ENCODE measurements at regions not wholly inside any gene's neighbourhood (a gene's known extent, or its start where the extent isn't known, plus 50 kb on each side); places are given as distances from the start of the nearest gene placed in this dataset.

DNA sequence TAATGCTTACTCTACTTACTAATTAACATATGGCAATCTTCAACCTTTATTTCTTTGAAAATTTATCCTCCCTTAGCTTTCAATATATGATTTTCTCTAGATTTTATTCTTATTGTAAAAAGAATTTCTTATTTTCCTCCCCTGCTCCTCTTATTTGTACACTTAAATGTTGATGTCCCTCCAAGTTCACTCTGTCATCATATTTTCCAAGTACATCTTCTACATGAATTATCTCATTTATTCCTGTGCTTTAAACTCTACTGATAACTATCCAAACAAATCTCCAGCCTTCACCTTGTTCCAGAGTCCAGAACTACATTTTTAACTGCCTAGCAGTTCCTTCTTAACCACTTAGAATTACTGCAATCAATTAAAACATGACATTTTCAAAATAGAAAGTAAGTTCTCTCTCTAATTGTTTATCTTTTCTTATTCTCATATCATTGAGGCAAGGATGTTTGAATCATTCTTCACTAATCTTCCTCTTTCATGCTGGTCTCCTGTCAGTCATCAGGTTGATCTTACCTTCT lies 261.6 kb upstream of the FAR2 start:
- no peak for DNase-seq

DNA sequence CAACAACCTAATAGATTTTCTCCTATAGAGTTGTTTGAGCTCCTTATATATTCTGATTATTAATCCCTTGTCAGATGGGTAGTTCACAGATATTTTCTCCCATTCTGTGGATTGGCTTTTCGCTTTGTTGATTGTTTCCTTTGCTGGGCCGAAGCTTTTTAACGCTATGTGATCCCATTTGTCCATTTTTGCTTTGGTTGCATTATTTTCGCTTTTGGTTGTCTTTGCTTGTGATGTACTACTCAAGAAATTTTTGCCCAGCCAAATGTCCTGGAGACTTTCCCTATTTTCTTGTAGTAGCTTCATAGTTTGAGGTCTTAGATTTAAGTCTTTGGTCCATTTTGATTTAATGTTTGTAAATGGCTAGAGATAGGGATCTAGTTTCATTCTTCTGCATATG lies 258.4 kb upstream of the FAR2 start:
- DNase-seq: no peak

DNA sequence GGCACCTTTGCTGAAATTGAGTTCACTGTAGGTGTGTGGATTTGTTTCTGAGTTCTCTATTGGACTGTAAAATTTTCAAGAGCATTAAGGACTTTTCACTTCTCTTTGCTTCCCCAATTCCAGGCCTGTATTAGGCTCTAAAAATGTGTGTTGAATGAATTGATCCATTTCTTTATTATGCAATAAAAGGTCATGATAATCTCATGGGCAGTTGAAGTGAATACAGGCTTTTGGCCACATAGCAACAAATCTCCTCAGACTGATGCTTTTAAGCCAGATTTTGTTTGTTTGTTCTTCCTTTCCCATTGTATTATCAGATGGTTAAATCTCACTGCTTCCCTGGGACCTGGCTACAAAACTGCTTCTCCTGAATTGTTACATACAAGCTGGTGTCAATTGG lies 258.0 kb upstream of the FAR2 start:
- DNase-seq: no peak

DNA sequence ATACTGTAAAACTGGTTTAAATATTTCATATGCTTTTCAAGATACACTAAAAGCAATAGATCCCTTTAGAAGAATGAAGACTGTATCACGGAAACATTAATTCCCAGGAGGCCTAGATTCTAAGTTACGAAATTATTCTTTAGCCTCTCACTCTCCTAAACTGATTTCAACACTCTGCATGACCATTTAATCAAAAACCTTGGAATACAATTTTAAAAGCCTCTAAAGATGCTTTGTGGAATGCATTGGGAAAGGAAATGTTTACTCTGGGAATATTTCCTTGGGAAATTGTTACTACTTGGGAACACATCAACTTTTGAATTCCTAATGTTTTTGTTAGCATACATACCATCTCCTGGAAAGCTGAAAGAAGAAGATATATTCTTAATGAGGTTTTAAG lies 255.7 kb upstream of the FAR2 start:
- DNase-seq: no peak

DNA sequence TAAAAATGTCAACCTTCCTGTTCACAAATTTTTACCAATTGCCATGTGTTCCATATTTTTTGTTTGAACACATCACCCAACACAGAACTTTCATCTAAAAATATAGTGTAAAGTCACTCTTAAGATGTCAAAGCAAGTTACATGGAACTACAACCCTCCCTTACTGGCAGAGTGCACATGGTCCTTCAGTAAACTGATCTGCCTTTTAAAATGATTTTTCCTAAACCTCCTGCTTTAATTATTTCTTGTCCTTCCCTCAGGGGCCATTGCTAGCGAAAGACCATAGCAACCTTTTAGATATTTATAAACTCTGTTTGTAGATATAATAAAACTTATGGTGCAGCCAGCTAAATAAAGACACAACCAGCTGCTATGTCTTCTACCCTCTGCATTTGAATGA lies 255.2 kb upstream of the FAR2 start:
- no peak for DNase-seq

DNA sequence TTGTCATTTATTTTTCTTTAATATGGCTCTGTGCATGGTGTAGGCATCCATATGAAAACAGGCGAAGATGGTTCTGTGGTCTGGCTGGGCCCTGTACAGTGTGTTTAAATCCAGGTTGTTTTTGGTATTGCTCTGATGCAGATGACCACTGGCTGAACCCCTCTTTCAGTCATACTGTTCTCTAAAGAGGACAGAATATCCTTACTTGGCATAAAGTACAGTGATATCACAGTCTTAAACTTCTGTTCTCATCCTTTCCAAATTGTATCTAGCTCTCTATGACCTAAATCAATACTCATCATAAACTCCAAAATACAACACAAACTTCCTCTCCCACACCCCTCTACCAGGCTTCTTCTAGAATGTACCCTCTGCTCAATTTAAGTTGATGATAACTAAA lies 252.7 kb upstream of the FAR2 start:
- no peak for DNase-seq

DNA sequence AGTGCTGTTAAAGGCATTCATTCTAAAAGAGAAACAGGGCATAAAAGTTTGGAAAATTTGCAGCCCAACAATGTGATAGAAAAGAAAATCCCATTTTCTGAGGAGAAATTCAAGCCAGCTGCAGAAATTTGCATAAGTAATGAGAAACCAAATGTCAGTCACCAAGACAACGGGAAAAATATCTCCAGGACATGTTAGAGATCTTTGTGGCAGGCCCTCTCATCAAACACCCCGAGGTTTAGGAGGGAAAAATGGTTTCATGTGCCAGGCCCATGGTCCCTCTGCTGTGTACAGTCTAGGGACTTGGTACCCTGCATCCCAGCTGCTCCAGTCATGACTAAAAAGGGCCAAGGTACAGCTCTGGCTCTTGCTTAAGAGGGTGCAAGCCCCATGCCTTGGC lies 251.0 kb upstream of the FAR2 start:
- DNase-seq: no peak

DNA sequence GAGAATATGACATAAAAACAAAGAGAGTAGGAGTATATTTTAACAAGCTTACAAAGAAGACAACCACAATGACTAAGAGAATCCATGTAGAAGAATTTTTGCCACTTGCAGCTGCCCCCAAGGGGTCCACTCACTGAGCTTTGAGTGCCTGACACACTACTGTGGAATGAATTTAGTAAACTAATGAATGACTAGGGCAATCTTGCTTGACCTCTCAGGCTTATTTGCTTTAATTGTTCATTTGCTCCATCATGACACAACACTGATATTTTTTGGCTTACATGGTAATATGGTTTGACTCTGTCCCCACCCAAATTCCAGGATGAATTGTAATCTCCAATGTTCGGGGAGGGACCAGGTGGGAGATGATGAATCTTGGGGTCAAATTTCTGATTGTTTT lies 249.1 kb upstream of the FAR2 start:
- no peak for DNase-seq

DNA sequence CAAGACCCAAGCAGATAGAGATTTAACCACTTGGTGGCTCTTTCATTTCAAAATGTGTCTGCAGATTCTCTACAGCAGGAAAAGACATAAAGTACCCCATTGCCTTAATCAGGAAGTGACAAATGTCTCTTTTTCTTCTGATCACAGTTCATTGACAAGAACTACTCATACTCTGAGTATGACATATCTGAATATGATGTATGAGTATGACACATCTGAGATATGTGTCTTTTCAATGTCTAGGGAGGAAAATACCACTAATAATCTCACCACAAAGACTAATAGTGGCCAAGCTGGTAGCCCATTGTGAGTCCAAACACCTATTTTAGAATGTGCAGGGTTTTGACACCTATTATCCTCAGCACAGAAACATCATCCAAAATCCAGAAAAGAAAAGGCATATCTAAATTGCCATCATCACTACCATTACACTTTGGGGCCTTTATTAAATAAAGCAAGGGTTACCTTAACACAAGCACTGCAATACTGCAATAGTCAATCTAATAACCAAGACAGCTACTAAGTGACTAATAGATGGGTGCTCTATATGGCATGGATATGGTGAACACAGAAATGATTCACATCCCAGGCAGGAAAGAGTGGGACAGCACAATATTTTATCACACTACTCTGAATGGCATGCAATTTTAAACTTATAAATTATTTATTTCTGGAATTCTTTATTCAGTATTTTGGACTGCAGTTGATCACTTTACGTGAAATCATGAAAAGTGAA lies 243.7 kb upstream of the FAR2 start:
- DNase-seq: no peak

DNA sequence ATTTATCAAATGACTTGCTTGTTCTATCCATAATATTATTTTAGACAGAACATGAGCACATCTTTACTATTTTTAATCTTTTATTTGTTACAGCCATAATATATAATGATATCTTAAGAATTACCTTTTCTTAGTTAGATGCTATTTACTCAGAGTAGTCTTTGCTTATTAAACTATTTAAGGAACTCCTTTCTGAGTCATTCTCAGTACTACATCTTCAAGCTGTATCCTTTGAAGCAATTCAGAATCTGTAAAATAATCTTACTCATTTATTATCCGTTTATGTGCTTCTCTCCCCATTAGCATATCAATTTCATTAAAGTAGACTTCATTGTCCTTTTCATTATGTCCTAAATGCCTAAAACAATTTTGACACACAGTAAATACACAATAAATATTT lies 240.4 kb upstream of the FAR2 start:
- no peak for DNase-seq

DNA sequence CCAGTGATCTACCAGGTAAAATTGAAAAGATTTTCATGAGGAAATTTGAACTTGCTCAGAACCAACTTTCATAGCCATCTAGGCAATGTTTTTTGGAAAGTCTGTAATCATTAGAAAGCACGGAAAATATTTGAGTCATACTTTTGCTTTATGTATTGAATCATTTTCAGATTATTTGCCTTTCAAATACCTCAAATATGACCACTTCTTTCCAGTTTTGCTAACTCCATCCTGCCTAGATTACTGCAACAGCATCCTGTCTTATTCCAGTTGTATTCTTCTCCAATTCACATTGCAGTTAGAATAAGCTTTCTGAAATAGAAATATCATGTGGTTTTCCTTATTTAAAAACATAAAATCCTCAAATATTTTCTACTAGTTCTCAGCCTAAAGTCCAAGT lies 239.8 kb upstream of the FAR2 start:
- DNase-seq: no peak

DNA sequence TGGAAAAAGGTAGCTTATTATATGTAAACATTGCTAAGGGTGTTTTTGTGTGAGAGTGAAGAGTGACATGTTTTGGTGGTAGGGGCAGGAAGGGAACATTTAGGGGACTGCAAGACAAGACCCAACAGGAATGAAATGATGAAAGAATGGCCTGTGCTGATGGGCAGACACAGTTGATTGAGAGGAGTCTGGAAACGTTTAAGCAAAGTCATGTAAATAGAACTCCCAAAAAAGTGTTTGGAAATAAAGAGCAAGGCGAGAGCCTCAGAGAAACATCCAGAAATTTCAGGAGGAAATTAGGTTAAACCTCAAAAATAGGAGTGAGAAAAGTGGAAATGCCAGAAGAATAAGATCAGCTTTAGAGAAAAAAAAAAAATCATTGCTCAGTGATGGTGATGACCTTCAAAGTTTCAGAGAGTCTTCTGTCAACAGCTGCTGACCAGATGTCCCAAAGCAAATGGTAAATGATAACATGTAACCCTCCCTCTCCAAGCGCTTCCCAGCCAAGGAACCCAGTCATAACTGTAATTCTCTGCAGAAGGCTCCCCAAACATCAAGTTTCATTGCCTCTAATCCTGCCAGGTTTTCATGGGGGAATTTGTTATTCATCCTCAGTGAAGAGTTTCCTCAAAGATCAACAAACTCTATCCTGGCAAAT lies 223.2 kb upstream of the FAR2 start:
- DNase-seq: no peak

DNA sequence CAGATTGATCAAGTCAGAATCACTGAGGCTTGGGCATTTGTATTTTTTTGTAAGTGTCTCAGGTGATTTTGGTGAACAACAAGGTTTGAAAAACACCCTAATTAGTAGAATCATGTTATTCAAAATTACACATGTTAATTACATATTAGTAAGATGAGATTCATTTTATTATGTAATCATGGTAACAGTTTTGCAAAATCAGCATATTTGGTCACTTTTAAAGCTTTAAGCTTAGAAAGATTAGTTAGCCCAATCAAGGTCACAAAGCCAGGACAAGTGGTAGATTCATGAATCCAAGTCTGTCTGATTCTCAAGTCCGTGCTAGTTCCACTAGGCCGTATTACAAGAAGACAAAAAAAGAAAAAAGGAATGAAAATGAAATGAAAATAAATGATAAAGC lies 218.4 kb upstream of the FAR2 start:
- DNase-seq: no peak

DNA sequence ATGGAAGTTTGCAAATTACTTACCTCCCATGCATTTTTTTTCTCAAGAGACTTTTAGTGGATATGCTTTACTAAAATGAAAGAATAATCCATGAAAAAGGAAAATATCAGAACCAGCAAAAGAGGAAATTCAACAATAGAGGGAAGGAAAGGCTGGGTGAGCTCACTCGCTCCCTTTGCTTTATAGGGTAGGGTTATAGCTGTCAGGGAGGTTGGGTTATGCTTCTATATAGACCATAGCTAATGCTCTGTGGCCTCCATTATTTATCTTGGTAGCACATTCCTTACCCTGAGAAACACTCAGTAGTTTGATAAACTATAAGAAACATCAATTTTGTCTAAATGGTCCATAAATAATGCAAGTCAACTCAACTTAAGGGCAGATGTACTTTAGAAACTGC lies 215.9 kb upstream of the FAR2 start:
- no peak for DNase-seq

DNA sequence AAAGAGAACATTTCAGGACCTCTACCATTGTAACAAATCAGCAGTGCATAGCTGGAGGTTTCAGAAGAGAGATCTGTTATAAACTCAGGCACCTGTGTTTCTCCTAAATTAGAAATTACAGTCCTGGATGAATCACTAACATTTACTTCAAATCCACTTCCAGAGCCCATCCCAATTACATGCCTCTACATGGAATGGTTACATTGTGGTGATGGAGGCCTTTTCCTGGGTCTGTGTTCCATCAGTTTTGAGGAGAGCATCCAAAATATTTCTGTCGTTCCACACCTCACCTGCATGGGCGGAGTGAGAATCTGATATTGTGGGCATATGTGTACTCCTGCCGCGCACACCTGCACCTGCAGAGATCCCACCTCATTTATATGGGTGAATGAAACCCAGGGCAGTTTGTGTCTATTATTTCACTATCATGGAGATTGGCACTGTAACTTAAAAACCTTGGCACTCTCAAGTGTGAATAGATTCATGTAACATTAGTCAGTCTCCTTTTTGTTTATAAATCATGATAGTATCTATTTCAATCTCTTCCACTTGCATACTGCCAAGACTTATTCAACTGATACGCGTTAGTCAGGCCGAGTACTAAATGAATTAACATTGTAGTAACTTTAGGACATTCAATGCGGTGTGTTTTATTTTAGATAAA lies 215.1 kb upstream of the FAR2 start:
- no peak for DNase-seq

DNA sequence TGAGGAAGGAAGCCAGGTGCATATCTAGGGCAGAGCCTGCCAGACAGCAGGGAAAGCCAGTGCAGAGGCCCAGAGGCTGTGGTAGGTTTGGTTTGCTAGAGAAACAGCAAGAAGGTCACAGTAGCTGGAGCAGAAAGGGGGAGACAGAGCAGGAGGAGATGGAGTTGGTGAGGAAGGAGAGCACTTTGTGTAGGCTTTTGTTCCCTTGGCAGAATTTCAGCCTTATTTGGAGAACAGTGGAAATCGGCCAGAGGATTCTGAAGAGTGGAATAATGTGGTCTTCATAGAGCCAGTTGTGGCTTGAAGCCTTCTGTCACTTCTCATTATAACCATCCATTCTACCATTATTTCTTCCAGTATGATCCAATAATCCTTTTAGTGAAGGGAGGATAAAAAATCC lies 212.9 kb upstream of the FAR2 start:
- no peak for DNase-seq

DNA sequence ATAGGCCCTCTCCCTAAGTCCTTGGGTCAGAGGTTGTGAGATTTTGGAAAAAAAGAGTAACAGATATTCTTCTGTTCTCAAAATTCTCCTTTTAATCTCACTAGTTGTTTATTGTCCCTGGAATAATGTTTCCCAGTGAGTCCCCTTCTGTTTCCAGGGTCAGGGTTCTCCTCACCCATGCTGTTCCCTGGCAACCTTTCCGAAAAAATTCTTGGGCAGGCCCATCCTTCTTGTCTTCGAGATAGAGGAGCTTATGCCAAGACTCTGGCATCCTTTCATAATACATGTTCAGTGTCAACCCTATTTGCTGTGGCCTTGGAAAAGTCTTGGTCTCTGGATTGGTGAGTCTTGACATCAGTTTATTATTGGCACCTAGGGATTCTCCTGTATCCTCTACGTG lies 212.4 kb upstream of the FAR2 start:
- no peak for DNase-seq

DNA sequence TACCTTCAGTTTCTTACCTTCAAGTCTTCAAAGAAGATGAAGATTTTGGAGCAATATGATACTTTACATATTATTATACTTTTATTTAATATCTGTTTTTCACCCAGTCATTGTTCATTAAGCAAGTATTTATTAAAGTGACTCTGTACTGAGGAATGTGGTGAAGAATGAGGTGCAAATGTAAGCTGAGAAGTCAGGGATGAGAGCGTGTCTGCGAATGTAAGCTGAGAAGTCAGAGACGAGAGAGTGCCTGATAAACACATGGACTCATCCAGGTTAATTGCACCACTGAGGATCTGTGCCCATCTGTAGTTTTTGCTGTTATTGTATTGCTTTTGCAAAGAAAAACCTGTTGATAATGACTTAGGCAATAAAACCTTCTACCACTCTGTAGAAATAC lies 211.9 kb upstream of the FAR2 start:
- DNase-seq: no peak

DNA sequence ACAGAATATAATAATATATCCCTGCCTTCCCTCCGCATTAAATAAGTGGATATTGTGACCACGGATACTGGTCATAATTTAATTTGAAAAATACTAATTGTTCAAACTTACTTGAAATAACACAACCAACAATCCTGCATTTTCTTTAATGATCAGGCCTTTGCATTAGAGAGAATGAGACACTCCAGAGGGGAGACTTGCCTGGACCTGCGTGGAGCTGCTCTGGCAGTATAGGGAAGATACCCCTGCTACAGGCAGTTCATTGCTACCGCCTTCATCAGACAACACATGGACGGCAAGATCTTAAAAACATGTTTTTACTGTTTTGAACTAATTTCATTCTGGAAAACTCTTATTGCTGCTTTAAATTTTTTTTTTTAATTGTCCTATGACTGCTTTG lies 211.0 kb upstream of the FAR2 start:
- DNase-seq: no peak

DNA sequence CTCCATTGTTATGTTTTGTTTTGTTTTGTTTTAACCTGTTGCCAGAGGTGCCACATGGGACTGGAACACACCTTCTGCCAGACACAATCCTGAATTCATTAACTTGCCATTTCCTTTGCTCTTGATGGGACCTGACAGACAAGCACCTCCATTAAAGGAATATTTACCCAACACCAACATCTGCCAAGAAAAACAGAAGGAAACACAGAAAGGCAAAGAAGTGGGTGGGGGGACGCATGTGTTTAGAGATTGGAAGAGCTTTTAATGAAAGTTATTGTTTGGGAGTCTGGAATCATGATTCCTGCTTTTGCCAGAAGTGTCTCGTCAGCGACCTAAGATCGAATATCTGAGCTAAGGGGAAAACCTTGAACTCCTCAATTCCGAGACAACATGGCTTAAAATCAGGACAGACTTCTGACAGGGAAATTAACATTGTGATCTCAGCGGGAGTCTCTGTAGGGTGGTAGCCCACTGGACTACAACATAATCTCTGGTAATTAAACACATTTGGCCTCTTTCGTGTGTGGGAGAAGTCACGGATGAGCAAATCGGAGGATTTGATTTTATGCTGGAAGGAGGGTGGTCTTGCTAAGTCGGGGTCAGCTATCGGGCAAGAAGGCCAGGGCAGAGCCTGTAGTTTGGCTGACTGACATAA lies 210.4 kb upstream of the FAR2 start:
- DNase-seq: no peak

DNA sequence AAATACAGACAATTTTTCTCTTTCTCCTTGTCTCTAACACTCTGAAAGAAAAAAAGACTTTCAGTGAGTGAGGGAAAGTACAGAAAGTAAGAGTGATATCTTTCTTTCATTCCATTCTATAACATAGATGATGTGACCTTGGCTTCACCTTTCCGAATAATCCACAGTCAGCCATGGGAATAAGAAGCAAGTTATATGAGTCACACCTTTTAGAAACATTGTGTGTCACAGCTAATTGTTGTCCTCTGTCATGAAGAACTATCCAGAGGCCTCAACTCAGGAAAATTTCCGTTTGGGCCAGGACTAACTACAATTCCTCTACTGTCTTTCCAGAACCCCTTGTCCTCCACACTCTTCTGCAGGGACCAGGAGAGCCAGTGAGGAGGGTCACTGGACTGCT lies 209.7 kb upstream of the FAR2 start:
- no peak for DNase-seq

DNA sequence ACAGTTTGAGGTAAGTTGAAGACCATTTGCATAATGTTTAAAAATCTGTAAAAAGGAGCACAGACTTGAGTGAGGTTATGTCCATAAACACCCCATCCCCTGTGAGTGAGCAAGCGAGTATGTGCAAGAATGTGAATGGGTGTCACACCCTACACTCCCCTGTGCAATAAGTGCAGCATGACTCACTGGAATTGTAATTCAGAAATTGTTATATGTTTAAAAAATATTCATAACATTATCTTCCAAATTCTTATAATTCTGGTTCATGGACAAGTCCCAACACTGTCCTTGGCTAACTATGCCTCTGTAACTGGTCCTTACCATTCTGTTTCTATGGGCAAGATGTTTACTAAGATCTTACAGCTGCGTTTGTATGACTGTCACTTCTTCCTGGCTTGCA lies 207.8 kb upstream of the FAR2 start:
- DNase-seq: no peak

DNA sequence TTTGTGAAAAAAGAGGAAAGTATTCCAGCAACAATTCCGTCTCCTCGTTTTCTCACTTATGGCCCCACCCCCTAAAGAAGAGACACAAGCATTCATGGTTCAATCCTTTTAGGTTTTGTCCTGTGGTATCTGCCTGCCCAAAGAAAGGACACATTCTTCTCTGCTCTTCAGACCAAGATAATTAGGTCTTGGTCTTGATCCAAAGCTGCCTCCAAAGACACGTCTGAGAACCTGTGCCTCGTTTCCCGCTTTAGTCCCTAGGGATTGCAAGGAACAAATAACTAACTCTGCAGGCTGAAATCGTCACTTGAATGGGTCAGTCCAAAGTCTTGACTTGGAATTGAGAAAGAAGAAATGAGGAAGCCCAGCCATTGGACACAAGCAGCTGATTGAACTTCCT lies 202.7 kb upstream of the FAR2 start:
- DNase-seq: no peak

DNA sequence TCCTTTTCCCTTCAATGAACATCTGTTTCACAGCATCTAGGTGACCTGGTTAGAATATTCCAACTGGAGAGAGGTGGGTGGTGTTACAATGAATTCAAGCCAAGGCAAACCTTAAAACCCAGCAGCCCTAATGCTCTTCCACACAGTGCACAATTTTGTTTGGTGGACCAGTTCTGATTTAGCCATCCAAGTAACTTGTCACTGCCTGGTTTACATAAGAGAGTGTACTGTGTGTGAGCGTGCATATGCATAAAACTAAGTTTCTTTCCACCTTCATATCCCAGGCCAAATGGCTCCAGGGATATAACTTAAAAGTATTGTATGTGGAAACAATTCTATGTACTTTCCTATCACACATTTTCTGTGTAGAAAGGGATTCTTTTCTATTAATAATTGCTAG lies 200.4 kb upstream of the FAR2 start:
- DNase-seq: no peak

Data from DMS 273 treated with DMSO at 0.1 percent for 48 hours (cell line).